MM.1S (cell line): ENCODE measurements at regions not wholly inside any gene's neighbourhood (a gene's known extent, or its start where the extent isn't known, plus 50 kb on each side); places are given as distances from the start of the nearest gene placed in this dataset.

Experiments used
- DNase-seq: peaks from one replicate; pipeline ENCODE4 v3.0.0-alpha.2; 2015
- H2AFZ ChIP-seq: fragments of 300-600 bp; sonication (generic); 2 replicates; pipeline ENCODE4 v1.6.0; 2016; ENCODE audit warnings: antibody characterized with exemption, low read length
- H3F3A ChIP-seq: fragments of 300-600 bp; sonication (generic); 2 replicates; pipeline ENCODE4 v1.6.1; 2016; ENCODE audit warnings: mild to moderate bottlenecking, antibody characterized with exemption, low read length, moderate library complexity, mixed read lengths; ENCODE audit not compliant: insufficient read depth
- H3K27ac ChIP-seq: fragments of 300-600 bp; sonication (generic); 2 replicates; pipeline ENCODE4 v1.5.1; 2016; ENCODE audit warnings: mild to moderate bottlenecking, low read length
- H3K27me3 ChIP-seq: fragments of 300-600 bp; sonication (generic); replicated peaks from 2 replicates; pipeline ENCODE4 v1.6.0; 2016; ENCODE audit warnings: low read length; ENCODE audit not compliant: insufficient read depth
- H3K36me3 ChIP-seq: fragments of 300-600 bp; sonication (generic); replicated peaks from 2 replicates; pipeline ENCODE4 v1.6.1; 2016; ENCODE audit warnings: mild to moderate bottlenecking, low read length, mixed read lengths; ENCODE audit not compliant: insufficient read depth
- H3K4me1 ChIP-seq: fragments of 300-600 bp; sonication (generic); 2 replicates; pipeline ENCODE4 v1.6.1; 2016; ENCODE audit warnings: low read length, mixed read lengths
- H3K4me2 ChIP-seq: fragments of 300-600 bp; sonication (generic); 2 replicates; pipeline ENCODE4 v1.6.0; 2016; ENCODE audit warnings: low read depth, low read length
- H3K4me3 ChIP-seq: fragments of 300-600 bp; sonication (generic); 2 replicates; pipeline ENCODE4 v1.5.1; 2016; ENCODE audit warnings: low read length, mixed read lengths
- H3K79me2 ChIP-seq: fragments of 300-600 bp; sonication (generic); 2 replicates; pipeline ENCODE4 v1.6.1; 2016; ENCODE audit warnings: mixed run types, low read length, mixed read lengths
- H3K9ac ChIP-seq: fragments of 300-600 bp; sonication (generic); 2 replicates; pipeline ENCODE4 v1.6.1; 2016; ENCODE audit warnings: low read length, mixed read lengths
- H3K9me2 ChIP-seq: fragments of 300-600 bp; sonication (generic); replicated peaks from 2 replicates; pipeline ENCODE4 v1.6.1; 2016; ENCODE audit warnings: mild to moderate bottlenecking, low read length, mixed read lengths; ENCODE audit not compliant: insufficient read depth
- H3K9me3 ChIP-seq: fragments of 300-600 bp; sonication (generic); replicated peaks from 2 replicates; pipeline ENCODE4 v1.6.1; 2016; ENCODE audit warnings: mild to moderate bottlenecking, low read length, mixed read lengths; ENCODE audit not compliant: insufficient read depth
- H4K20me1 ChIP-seq: fragments of 300-600 bp; sonication (generic); 2 replicates; pipeline ENCODE4 v1.6.1; 2016; ENCODE audit warnings: mild to moderate bottlenecking, low read length, moderate library complexity, mixed read lengths; ENCODE audit not compliant: insufficient read depth
- CTCF ChIP-seq: fragments of 300-600 bp; sonication (generic); IDR thresholded peaks from 2 replicates; pipeline ENCODE4 v1.5.1; 2016; ENCODE audit warnings: antibody characterized with exemption, low read length, mixed read lengths
- EZH2 ChIP-seq: fragments of 300-600 bp; sonication (generic); optimal IDR thresholded peaks from 2 replicates; pipeline ENCODE3; 2017; ENCODE audit warnings: low read depth, mild to moderate bottlenecking, antibody characterized with exemption, low read length, mixed read lengths
- EZH2phosphoT487 ChIP-seq: fragments of 300-600 bp; sonication (generic); IDR thresholded peaks from 2 replicates; pipeline ENCODE4 v1.6.1; 2018; ENCODE audit warnings: antibody characterized with exemption, low read length

DNA sequence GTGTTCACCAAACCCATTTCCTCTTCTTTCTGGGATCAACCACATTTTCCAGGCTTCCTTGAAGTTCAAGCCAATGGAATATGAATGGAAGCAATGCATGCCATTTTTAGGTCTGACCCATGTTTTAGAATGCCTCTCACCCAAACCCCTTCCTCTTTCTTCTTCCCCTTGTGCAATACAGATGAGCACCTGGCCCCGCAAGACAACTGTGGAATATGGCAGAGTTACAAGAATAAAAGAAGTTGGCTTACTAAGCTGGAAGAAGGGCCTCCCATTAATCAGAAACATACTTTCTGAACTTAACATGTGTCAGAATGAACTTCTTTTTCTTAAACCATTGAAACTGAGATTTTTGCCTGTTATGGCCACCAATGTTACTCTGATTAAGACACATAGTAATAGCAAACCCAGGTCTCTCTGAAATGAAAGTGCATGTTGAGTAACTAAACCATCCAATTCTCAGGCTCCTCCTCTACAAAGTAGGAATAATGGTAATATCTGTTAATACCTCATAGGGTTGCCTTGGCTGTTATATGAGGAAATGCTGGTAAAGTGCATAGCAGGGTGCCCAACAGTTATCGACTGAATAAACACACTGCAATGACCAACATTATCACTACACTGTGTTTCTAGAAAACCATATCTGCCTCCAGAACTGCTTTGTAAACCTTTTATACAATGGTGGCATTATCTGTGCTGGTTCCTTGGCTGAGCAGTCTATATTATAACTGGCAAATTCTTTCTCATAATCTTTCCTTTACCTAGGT, 382.2 kb upstream of the NRP1 start:
- Histone ChIP-seq H3K4me2 (no peak overlapping the region), H3K9me3 (no peaks in the 10 kb centered on the region), H3K27ac (no peak overlapping the region), H3K9me2 (no peaks in the 10 kb centered on the region), H3K27me3 (no peaks in the 10 kb centered on the region), H4K20me1 (no peaks in the 10 kb centered on the region), H3F3A (no peaks in the 10 kb centered on the region), H3K4me3 (no peak overlapping the region), H3K36me3 (no peaks in the 10 kb centered on the region), H3K79me2 (no peaks in the 10 kb centered on the region), H2AFZ (no peak overlapping the region), H3K9ac (no peak overlapping the region), H3K4me1 (no peaks in the 10 kb centered on the region)
- no peak for DNase-seq
- TF ChIP-seq CTCF (no peak), EZH2phosphoT487 (no peak), EZH2 (no peak)

DNA sequence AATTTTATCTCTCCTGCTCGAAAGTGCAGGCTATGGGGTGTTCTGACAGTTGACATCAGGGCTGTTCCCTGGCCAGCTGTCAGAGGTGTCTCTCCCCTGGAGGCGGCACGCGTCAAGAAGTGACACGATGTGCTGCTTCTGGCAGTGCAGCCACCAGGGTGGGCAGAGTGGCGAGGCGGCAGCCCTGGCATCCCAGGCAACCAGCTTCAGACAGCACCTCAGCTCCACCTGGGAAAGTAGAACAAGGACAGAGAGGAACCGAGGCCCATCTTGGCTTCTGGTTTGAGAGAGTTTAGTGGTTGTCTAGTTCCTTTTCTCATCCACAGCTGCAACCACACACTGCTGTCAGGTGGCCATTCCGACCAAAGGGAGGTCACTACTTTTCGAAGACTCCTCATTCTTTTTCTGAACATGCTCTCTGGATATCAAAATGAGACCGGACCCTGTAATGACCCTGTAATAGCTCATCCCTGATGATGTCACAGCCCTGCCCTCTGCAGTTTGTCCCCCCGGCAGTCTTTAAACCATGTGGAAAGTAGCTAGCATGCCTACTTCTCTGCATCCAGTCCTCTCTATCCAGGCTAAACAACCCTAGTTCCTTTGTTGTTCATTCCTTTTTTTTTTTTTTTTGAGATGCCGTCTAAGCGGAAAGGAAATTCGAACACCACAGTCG, 381.0 kb upstream of the NRP1 start:
- H3K27me3 ChIP-seq: no peaks in the 10 kb centered on the region
- TF ChIP-seq EZH2 (no peak), EZH2phosphoT487 (no peak), CTCF (no peak)
- H3K79me2 ChIP-seq: no peaks in the 10 kb centered on the region
- H3K9me2 ChIP-seq: no peaks in the 10 kb centered on the region
- H3K4me2 ChIP-seq: no peak overlapping the region
- no peak for DNase-seq
- no peak overlapping the region for H3K27ac ChIP-seq
- no peak overlapping the region for H2AFZ ChIP-seq
- no peaks in the 10 kb centered on the region for H3K9me3 ChIP-seq
- H3K9ac ChIP-seq: no peak overlapping the region
- no peaks in the 10 kb centered on the region for H4K20me1 ChIP-seq
- no peaks in the 10 kb centered on the region for H3K36me3 ChIP-seq
- H3F3A ChIP-seq: no peaks in the 10 kb centered on the region
- H3K4me3 ChIP-seq: no peak overlapping the region
- no peaks in the 10 kb centered on the region for H3K4me1 ChIP-seq

DNA sequence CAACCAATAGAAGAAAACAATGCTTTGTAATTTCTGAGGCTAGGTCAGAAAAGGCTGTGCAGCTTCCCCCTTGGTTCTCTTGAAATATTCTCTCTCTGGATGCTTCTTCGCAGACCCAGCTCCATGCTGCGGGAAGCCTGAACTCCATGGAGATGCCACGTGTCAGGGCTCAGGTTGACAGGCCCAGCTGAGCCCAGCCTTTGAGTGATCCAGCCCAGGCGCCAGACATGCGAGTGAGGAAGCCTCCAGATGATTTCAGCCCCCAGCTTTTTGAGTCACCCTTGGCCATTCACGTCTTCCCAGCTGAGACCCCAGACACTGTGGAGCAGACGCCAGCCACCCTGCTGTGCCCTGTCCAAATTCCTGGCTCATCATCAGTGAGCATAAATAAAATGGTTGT, 378.4 kb upstream of the NRP1 start:
- H3K27ac ChIP-seq: no peak overlapping the region
- no peaks in the 10 kb centered on the region for H3K36me3 ChIP-seq
- no peaks in the 10 kb centered on the region for H3K79me2 ChIP-seq
- H3K4me1 ChIP-seq: no peaks in the 10 kb centered on the region
- H2AFZ ChIP-seq: no peak overlapping the region
- H3K9ac ChIP-seq: no peak overlapping the region
- H3K4me2 ChIP-seq: no peak overlapping the region
- no peaks in the 10 kb centered on the region for H4K20me1 ChIP-seq
- H3K4me3 ChIP-seq: no peak overlapping the region
- no peaks in the 10 kb centered on the region for H3K9me3 ChIP-seq
- H3K27me3 ChIP-seq: no peaks in the 10 kb centered on the region
- H3K9me2 ChIP-seq: no peaks in the 10 kb centered on the region
- DNase-seq: no peak
- no peaks in the 10 kb centered on the region for H3F3A ChIP-seq
- TF ChIP-seq CTCF (no peak), EZH2 (no peak), EZH2phosphoT487 (no peak)
